ENCODE measurements at regions not wholly inside any gene's neighbourhood (a gene's known extent, or its start where the extent isn't known, plus 50 kb on each side); places are given as distances from the start of the nearest gene placed in this dataset.
A peak's percentile ranks its signal among the peaks of the same experiment; 100 is the strongest.

GRCh38 chr15:66625974-66626373 lies 60.2 kb upstream of the LCTL start:
- no peak overlapping the region for H3K4me3 ChIP-seq (replicated peaks; ENCODE audit: insufficient read depth, low read length)
- H3K27me3 ChIP-seq (ENCODE audit: insufficient read depth, poor library complexity, severe bottlenecking): no peaks in the 10 kb centered on the region
- TF ChIP-seq CTCF (IDR thresholded peaks at IDR 0.05; ENCODE audit: insufficient read depth, low read length) (no peak), POLR2AphosphoS5 (IDR thresholded peaks at IDR 0.05; ENCODE audit: low read depth) (no peak), REST (IDR thresholded peaks at IDR 0.05; ENCODE audit: insufficient replicate concordance, low read depth) (no peak), GABPA (IDR thresholded peaks at IDR 0.05; ENCODE audit: low read depth) (no peak), SPI1 (IDR thresholded peaks at IDR 0.05; ENCODE audit: borderline replicate concordance, low read depth) (no peak)
- no peak overlapping the region for H3K27ac ChIP-seq (replicated peaks)
- DNase-seq (ENCODE audit: low read depth in 1 of 2, low spot score in 1 of 2): no peak

- no peak for DNase-seq (ENCODE audit: low read depth in 1 of 2, low spot score in 1 of 2)
- Histone ChIP-seq H3K27ac (replicated peaks) (no peak overlapping the region), H3K27me3 (ENCODE audit: insufficient read depth, poor library complexity, severe bottlenecking) (no peaks in the 10 kb centered on the region), H3K4me3 (replicated peaks; ENCODE audit: insufficient read depth, low read length) (no peak overlapping the region)
- TF ChIP-seq REST (IDR thresholded peaks at IDR 0.05; ENCODE audit: insufficient replicate concordance, low read depth): no peak
- no peak for TF ChIP-seq GABPA (IDR thresholded peaks at IDR 0.05; ENCODE audit: low read depth)
- no peak for TF ChIP-seq POLR2AphosphoS5 (IDR thresholded peaks at IDR 0.05; ENCODE audit: low read depth)
- no peak for TF ChIP-seq SPI1 (IDR thresholded peaks at IDR 0.05; ENCODE audit: borderline replicate concordance, low read depth)
- no peak for TF ChIP-seq CTCF (IDR thresholded peaks at IDR 0.05; ENCODE audit: insufficient read depth, low read length)
These were observed 63.4 kb upstream of the LCTL start for GRCh38 chr15:66628976-66629723.

GRCh38 chr15:66629817-66630576 lies 64.2 kb upstream of the LCTL start:
- Histone ChIP-seq H3K27me3 (ENCODE audit: insufficient read depth, poor library complexity, severe bottlenecking) (no peaks in the 10 kb centered on the region), H3K27ac (replicated peaks) (peak overlapping the region; percentile 44), H3K4me3 (replicated peaks; ENCODE audit: insufficient read depth, low read length) (no peak overlapping the region)
- TF ChIP-seq GABPA (IDR thresholded peaks at IDR 0.05; ENCODE audit: low read depth): no peak
- no peak for TF ChIP-seq REST (IDR thresholded peaks at IDR 0.05; ENCODE audit: insufficient replicate concordance, low read depth)
- TF ChIP-seq SPI1 (IDR thresholded peaks at IDR 0.05; ENCODE audit: borderline replicate concordance, low read depth): no peak
- TF ChIP-seq POLR2AphosphoS5 (IDR thresholded peaks at IDR 0.05; ENCODE audit: low read depth): no peak
- TF ChIP-seq CTCF (IDR thresholded peaks at IDR 0.05; ENCODE audit: insufficient read depth, low read length): no peak
- no peak for DNase-seq (ENCODE audit: low read depth in 1 of 2, low spot score in 1 of 2)

All from HL-60 (cell line).